Tibial nerve (tissue), 4 donors: ENCODE measurements at regions not wholly inside any gene's neighbourhood (a gene's known extent, or its start where the extent isn't known, plus 50 kb on each side); places are given as distances from the start of the nearest gene placed in this dataset.

Experiments
- DNase-seq, 2 donors: peaks; one replicate each; pipeline ENCODE4 v3.0.0-alpha.2; 2019; ENCODE audit warnings: low spot score in 2 of 2
- H3K27ac ChIP-seq, 4 donors: fragments of 200-600 bp; sonication (generic) in 3 of 4; one replicate each; pipeline ENCODE4 v1.5.1; 2017 to 2019; ENCODE audit warnings: mild to moderate bottlenecking in 1 of 4
- H3K27me3 ChIP-seq, 2 donors: fragments of 200-600 bp; sonication (generic) in 1 of 2; one replicate each; pipeline versions ENCODE4 v1.5.1 to v1.6.0; 2017 to 2019
- H3K36me3 ChIP-seq, 3 donors: fragments of 200-600 bp; sonication (generic); one replicate each; pipeline ENCODE4 v1.5.1; 2018 to 2019
- H3K4me1 ChIP-seq, 4 donors: fragments of 200-600 bp; sonication (generic) in 3 of 4; one replicate each; pipeline ENCODE4 v1.5.1; 2017 to 2019
- H3K4me3 ChIP-seq, 4 donors: fragments of 200-600 bp; sonication (generic) in 3 of 4; one replicate each; pipeline ENCODE4 v1.5.1; 2017 to 2019; ENCODE audit warnings: mild to moderate bottlenecking in 1 of 4, moderate library complexity in 1 of 4
- H3K9me3 ChIP-seq, 4 donors: fragments of 200-600 bp; sonication (generic) in 3 of 4; one replicate each; pipeline ENCODE4 v1.5.1; 2017 to 2019
- EP300 ChIP-seq, 2 donors: sonication (generic); formaldehyde crosslinking; IDR thresholded peaks; one replicate each; pipeline ENCODE4 v1.6.1; 2017; ENCODE audit warnings: antibody characterized with exemption in 2 of 2, mild to moderate bottlenecking in 1 of 2
- POLR2A ChIP-seq, 2 donors: fragments of 450-650 bp; IDR thresholded peaks; one replicate each; pipeline ENCODE4 v1.6.1; 2017; ENCODE audit warnings: antibody characterized with exemption in 2 of 2, mild to moderate bottlenecking in 2 of 2, moderate library complexity in 2 of 2
- WGBS, 2 donors: methylation state at CpG; one replicate each; pipeline ENCODE4 v1.1.5; 2018; 5-methylcytosine and 5-hydroxymethylcytosine counted together
- TF ChIP-seq, protein P1 (sequence below), 5 experiments: fragments of 200-600 bp in 3 of 5; fragments of 450-650 bp in 2 of 5; sonication (generic) in 3 of 5; IDR thresholded peaks; one replicate each; pipeline ENCODE4 v1.5.1; 2016 to 2019; ENCODE audit warnings: antibody characterized with exemption in 5 of 5, mild to moderate bottlenecking in 3 of 5, moderate library complexity in 2 of 5

DNA sequence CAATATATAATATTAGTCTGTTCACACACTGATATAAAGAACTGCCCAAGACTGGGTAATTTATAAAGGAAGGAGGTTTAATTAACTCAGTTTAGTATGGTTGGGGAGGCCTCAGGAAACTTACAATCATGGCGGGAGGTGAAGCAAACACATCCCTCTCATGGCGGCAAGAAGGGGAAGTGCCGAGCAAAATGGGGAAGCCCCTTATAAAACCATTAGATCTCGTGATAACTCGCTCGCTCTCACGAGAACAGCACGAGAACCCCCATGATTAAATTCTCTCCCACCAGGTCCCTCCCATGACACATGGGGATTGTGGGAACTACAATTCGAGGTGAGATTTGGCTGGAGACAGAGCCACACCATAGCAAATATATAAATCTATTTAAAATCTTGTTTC is 269.8 kb downstream of the ATP23 start:
- Histone ChIP-seq H3K4me1 (no peaks in the 10 kb centered on the region), H3K27ac (no peak overlapping the region), H3K36me3 (no peaks in the 10 kb centered on the region), H3K27me3 (no peaks in the 10 kb centered on the region), H3K4me3 (no peak overlapping the region), H3K9me3 (no peaks in the 10 kb centered on the region)
- no peak for DNase-seq
- TF ChIP-seq, protein P1, sequence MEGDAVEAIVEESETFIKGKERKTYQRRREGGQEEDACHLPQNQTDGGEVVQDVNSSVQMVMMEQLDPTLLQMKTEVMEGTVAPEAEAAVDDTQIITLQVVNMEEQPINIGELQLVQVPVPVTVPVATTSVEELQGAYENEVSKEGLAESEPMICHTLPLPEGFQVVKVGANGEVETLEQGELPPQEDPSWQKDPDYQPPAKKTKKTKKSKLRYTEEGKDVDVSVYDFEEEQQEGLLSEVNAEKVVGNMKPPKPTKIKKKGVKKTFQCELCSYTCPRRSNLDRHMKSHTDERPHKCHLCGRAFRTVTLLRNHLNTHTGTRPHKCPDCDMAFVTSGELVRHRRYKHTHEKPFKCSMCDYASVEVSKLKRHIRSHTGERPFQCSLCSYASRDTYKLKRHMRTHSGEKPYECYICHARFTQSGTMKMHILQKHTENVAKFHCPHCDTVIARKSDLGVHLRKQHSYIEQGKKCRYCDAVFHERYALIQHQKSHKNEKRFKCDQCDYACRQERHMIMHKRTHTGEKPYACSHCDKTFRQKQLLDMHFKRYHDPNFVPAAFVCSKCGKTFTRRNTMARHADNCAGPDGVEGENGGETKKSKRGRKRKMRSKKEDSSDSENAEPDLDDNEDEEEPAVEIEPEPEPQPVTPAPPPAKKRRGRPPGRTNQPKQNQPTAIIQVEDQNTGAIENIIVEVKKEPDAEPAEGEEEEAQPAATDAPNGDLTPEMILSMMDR (IDR thresholded peaks at IDR 0.05) = no peak
- no peak for TF ChIP-seq POLR2A (IDR thresholded peaks at IDR 0.05)
- TF ChIP-seq EP300 (IDR thresholded peaks at IDR 0.05) = no peak
- WGBS, 2 donors = 93 to 94% methylated on average over 9 of the region's 9 CpGs

- 83 to 90% methylated on average over 1 of the region's 1 CpG for WGBS, 2 donors
- DNase-seq = no peak
- H3K27me3 ChIP-seq = no peaks in the 10 kb centered on the region
- H3K9me3 ChIP-seq = no peaks in the 10 kb centered on the region
- no peaks in the 10 kb centered on the region for H3K4me1 ChIP-seq
- no peak overlapping the region for H3K4me3 ChIP-seq
- H3K36me3 ChIP-seq = no peaks in the 10 kb centered on the region
- no peak for TF ChIP-seq POLR2A (IDR thresholded peaks at IDR 0.05)
- TF ChIP-seq EP300 (IDR thresholded peaks at IDR 0.05) = no peak
- TF ChIP-seq, protein P1 (IDR thresholded peaks at IDR 0.05) = no peak
- H3K27ac ChIP-seq = no peak overlapping the region
These were observed 275.8 kb downstream of the ATP23 start for GRCh38 chr12:58217130-58217529.

GRCh38 chr12:58224536-58225105 is 283.3 kb downstream of the ATP23 start:
- Histone ChIP-seq H3K27ac (no peak overlapping the region), H3K27me3 (no peaks in the 10 kb centered on the region), H3K4me3 (no peak overlapping the region), H3K9me3 (no peaks in the 10 kb centered on the region), H3K36me3 (no peaks in the 10 kb centered on the region), H3K4me1 (peaks cover 0 to 3% (median 0%) of the 10 kb centered on the region in 4 donors)
- TF ChIP-seq POLR2A (IDR thresholded peaks at IDR 0.05) (no peak), EP300 (IDR thresholded peaks at IDR 0.05) (no peak)
- TF ChIP-seq, protein P1 (IDR thresholded peaks at IDR 0.05) = no peak
- no peak for DNase-seq
- WGBS, 2 donors = 51 to 64% methylated on average over 3 of the region's 3 CpGs

DNA sequence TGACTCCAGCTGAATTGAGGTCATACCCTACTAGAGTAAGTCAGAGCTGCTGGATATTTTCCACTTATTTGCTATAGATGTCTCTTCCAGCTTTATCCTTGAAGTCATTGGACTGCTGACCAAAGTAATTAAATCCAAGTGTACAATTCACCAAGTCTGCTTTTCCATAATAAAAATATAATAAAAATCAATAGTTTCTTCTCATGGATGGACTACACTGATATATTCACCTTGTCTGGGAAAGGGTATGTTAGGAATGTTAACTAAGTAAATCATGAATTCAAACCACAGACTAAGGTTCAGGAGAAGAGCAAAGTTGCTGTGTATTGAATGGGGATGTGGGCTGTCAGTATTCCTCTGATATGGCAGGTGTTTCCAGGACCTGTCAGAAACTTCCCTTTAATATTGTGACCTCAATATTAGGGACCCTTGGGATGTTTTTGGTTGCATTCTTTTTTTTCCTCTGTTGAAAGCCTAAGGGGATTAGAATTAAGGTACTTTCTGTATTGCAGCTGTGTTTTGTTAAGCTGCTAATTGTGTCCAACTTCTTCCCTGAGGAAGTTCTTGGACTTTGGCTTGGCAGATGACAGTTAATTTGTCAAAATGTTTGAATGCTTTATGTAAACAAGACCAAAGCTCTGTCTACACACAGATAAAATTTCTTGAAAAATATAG is 284.0 kb downstream of the ATP23 start:
- Histone ChIP-seq H3K4me1 (peaks cover 0 to 3% (median 0%) of the 10 kb centered on the region in 4 donors), H3K27ac (no peak overlapping the region), H3K9me3 (no peaks in the 10 kb centered on the region), H3K4me3 (no peak overlapping the region), H3K27me3 (no peaks in the 10 kb centered on the region), H3K36me3 (no peaks in the 10 kb centered on the region)
- no peak for DNase-seq
- TF ChIP-seq EP300 (IDR thresholded peaks at IDR 0.05) (no peak), POLR2A (IDR thresholded peaks at IDR 0.05) (no peak)
- TF ChIP-seq, protein P1 (IDR thresholded peaks at IDR 0.05) = no peak

GRCh38 chr12:58233886-58234285 is 292.5 kb downstream of the ATP23 start:
- H3K9me3 ChIP-seq = peaks cover 0 to 9% (median 0%) of the 10 kb centered on the region in 4 donors
- H3K27ac ChIP-seq = no peak overlapping the region
- WGBS, 2 donors = 81 to 91% methylated on average over 2 of the region's 2 CpGs
- H3K36me3 ChIP-seq = no peaks in the 10 kb centered on the region
- DNase-seq = no peak
- H3K4me1 ChIP-seq = no peaks in the 10 kb centered on the region
- H3K4me3 ChIP-seq = no peak overlapping the region
- no peak for TF ChIP-seq EP300 (IDR thresholded peaks at IDR 0.05)
- TF ChIP-seq POLR2A (IDR thresholded peaks at IDR 0.05) = no peak
- TF ChIP-seq, protein P1 (IDR thresholded peaks at IDR 0.05) = no peak
- H3K27me3 ChIP-seq = no peaks in the 10 kb centered on the region
